Smooth muscle cell (in vitro differentiated cells): ENCODE measurements at regions not wholly inside any gene's neighbourhood (a gene's known extent, or its start where the extent isn't known, plus 50 kb on each side); places are given as distances from the start of the nearest gene placed in this dataset.

Experiments used
- DNase-seq: peaks from one replicate; lab custom pipeline; 2025; ENCODE audit not compliant: unreplicated experiment; lab: John Stamatoyannopoulos, UW
- H2AFZ ChIP-seq: fragments of 200-600 bp; sonication (generic); 2 replicates; pipeline ENCODE4 v1.6.0; 2016; ENCODE audit warnings: antibody characterized with exemption, low read depth, mild to moderate bottlenecking
- H3F3A ChIP-seq: fragments of 200-600 bp; sonication (generic); 2 replicates; pipeline ENCODE4 v1.6.0; 2017; ENCODE audit warnings: antibody characterized with exemption, low read depth
- H3K27ac ChIP-seq: fragments of 200-600 bp; sonication (generic); 2 replicates; pipeline ENCODE4 v1.5.1; 2016; ENCODE audit warnings: low read depth, mild to moderate bottlenecking
- H3K27me3 ChIP-seq: fragments of 200-600 bp; sonication (generic); 2 replicates; pipeline ENCODE4 v1.6.1; 2016; ENCODE audit warnings: low read depth, mild to moderate bottlenecking
- H3K36me3 ChIP-seq: fragments of 200-600 bp; sonication (generic); 2 replicates; pipeline ENCODE4 v1.5.1; 2016; ENCODE audit warnings: low read depth
- H3K4me1 ChIP-seq: fragments of 200-600 bp; sonication (generic); 2 replicates; pipeline ENCODE4 v1.5.1; 2016; ENCODE audit warnings: low read depth
- H3K4me2 ChIP-seq: fragments of 200-600 bp; sonication (generic); 2 replicates; pipeline ENCODE4 v1.6.0; 2016; ENCODE audit warnings: mild to moderate bottlenecking
- H3K4me3 ChIP-seq: fragments of 200-600 bp; sonication (generic); 2 replicates; pipeline ENCODE4 v1.5.1; 2016; ENCODE audit warnings: mild to moderate bottlenecking
- H3K79me2 ChIP-seq: fragments of 200-600 bp; sonication (generic); 2 replicates; pipeline ENCODE4 v1.6.0; 2016; ENCODE audit warnings: low read depth, mild to moderate bottlenecking
- H3K9ac ChIP-seq: fragments of 200-600 bp; sonication (generic); 2 replicates; pipeline ENCODE4 v1.6.0; 2016; ENCODE audit warnings: low read depth
- H3K9me3 ChIP-seq: fragments of 200-600 bp; sonication (generic); replicated peaks from 2 replicates; pipeline ENCODE4 v1.5.1; 2016; ENCODE audit warnings: low read depth
- H4K20me1 ChIP-seq: fragments of 200-600 bp; sonication (generic); 2 replicates; pipeline ENCODE4 v1.6.0; 2016; ENCODE audit warnings: low read depth
- CTCF ChIP-seq: fragments of 200-600 bp; sonication (generic); IDR thresholded peaks from 2 replicates; pipeline ENCODE4 v1.5.1; 2017; ENCODE audit warnings: borderline replicate concordance, mild to moderate bottlenecking, antibody characterized with exemption; ENCODE audit not compliant: insufficient read depth, poor library complexity, severe bottlenecking
- WGBS: methylation state at CpG from one replicate; pipeline ENCODE4 v1.1.7; 2016; ENCODE audit warnings: low lambda C conversion rate; 5-methylcytosine and 5-hydroxymethylcytosine counted together

- no peak for DNase-seq
- Histone ChIP-seq H3K36me3 (no peaks in the 10 kb centered on the region), H3K9ac (no peak overlapping the region), H3K4me1 (peaks cover 15% of the 10 kb centered on the region), H3K4me3 (no peak overlapping the region), H4K20me1 (no peaks in the 10 kb centered on the region), H2AFZ (no peak overlapping the region), H3K9me3 (no peaks in the 10 kb centered on the region), H3F3A (no peaks in the 10 kb centered on the region), H3K79me2 (no peaks in the 10 kb centered on the region), H3K27me3 (peaks cover 62% of the 10 kb centered on the region), H3K27ac (no peak overlapping the region), H3K4me2 (no peak overlapping the region)
- TF ChIP-seq CTCF: no peak
- WGBS: 64% methylated on average over 2 of the region's 2 CpGs
Observed at GRCh38 chr12:107325075-107325608, 231.8 kb upstream of the CRY1 start.

DNA sequence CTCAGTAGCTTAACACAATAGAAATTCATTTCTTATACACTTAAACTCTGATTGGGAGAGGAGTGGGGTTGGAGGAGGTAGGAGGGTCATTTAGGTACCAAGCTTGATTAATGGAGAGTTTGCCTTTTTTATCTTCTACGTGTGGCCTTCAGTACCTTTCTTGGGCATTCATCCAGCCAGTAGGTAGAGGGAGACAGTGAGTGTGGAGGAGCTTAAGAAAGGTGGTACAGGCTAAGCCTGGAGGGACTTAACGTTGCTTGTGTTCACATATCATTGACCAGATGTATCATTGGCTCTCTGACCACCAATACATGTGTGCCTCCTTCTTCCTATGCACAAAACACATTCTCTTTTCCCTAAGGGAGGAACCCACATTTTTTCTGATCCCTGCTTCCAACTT, 232.9 kb upstream of the CRY1 start:
- H3K4me2 ChIP-seq: no peak overlapping the region
- no peaks in the 10 kb centered on the region for H3F3A ChIP-seq
- H3K4me3 ChIP-seq: no peak overlapping the region
- H3K4me1 ChIP-seq: peaks cover 11% of the 10 kb centered on the region
- H3K27ac ChIP-seq: no peak overlapping the region
- no peak overlapping the region for H3K9ac ChIP-seq
- H3K9me3 ChIP-seq: no peaks in the 10 kb centered on the region
- WGBS: 55% methylated on average over 2 of the region's 2 CpGs
- no peak for DNase-seq
- no peak overlapping the region for H2AFZ ChIP-seq
- no peaks in the 10 kb centered on the region for H4K20me1 ChIP-seq
- no peaks in the 10 kb centered on the region for H3K36me3 ChIP-seq
- peaks cover 59% of the 10 kb centered on the region for H3K27me3 ChIP-seq
- no peak for TF ChIP-seq CTCF
- no peaks in the 10 kb centered on the region for H3K79me2 ChIP-seq

GRCh38 chr12:107327651-107328182, 234.4 kb upstream of the CRY1 start:
- Histone ChIP-seq H3K36me3 (no peaks in the 10 kb centered on the region), H3K9me3 (no peaks in the 10 kb centered on the region), H3F3A (no peaks in the 10 kb centered on the region), H3K4me2 (no peak overlapping the region), H3K4me3 (no peak overlapping the region), H4K20me1 (no peaks in the 10 kb centered on the region), H3K79me2 (no peaks in the 10 kb centered on the region), H3K4me1 (peaks cover 11% of the 10 kb centered on the region), H3K9ac (no peak overlapping the region), H3K27ac (no peak overlapping the region), H3K27me3 (peaks cover 44% of the 10 kb centered on the region), H2AFZ (no peak overlapping the region)
- no peak for TF ChIP-seq CTCF
- WGBS: 73% methylated on average over 5 of the region's 5 CpGs
- DNase-seq: no peak
